Stimulated activated CD4-positive, alpha-beta T cell treated with anti-CD3 and anti-CD28 coated beads, Interleukin-4, amount 100 ng/mL, for 1 hour (primary cell): ENCODE measurements at regions not wholly inside any gene's neighbourhood (a gene's known extent, or its start where the extent isn't known, plus 50 kb on each side); places are given as distances from the start of the nearest gene placed in this dataset.
"Not testable (repeated sequence)": the region's sequence is repeated elsewhere in the genome, so short reads cannot be mapped to it uniquely, and the experiment has no call there.

Experiments
- DNase-seq: peaks from one replicate; pipeline ENCODE4 v3.0.0-alpha.2; 2020

DNA sequence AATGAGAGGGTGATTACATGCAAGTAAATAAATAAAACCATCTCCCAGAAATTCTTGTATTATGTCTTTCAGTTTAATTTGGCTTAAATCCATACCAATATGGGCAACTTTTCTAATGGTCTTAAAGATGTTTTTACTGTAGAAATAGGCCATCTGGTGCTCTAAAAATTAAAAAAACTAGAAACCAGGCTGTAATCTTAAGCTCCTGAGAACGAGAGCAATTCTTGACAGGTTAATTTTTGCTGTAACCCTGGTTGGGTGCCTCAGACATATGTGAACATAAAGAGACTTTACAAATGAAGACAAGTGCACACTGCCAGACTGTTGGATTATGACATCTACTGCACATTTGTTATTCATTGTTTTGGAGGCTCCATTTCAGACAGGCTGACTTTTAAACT is 246.8 kb upstream of the DAB2 start:
- no peak for DNase-seq

DNA sequence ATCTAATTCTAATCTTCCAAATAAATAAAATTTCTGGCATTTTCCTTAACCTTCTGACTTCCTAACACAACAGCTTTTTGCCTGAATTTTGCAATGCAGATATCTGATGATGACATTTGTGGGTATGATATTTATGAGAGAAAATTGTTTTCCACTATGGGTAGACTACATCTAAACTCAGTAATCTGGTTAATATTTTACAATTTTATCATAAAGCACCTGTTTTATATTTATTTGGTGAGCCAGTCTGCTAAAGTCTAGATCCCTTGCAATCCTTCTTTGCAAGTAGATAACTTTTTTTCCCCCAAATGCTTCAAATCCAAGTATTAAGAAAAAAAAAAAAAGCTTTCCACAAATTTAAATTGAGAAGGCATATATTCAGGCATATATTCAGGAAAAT is 246.2 kb upstream of the DAB2 start:
- no peak for DNase-seq

DNA sequence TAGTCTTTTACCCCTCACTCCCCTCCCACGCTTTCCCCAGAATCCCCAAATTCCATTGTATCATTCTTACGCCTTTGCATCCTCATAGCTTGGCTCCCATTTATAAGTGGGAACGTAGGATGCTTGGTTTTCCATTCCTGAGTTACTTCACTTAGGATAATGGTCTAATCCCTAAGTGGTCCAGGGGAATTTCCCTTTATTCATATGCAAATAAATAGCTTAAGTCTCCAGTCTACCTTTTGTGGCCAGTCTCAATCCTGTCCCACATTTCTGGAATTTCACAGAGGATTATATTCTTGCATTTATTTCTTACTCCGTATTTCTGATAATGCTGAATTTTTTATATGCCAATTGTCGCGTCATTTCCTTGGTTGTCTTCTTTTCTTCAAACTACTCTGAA is 245.6 kb upstream of the DAB2 start:
- DNase-seq: no peak

- no peak for DNase-seq
Observed at GRCh38 chr5:39668980-39669379, 244.2 kb upstream of the DAB2 start.

GRCh38 chr5:39665328-39665727 is 240.5 kb upstream of the DAB2 start:
- DNase-seq: no peak

DNA sequence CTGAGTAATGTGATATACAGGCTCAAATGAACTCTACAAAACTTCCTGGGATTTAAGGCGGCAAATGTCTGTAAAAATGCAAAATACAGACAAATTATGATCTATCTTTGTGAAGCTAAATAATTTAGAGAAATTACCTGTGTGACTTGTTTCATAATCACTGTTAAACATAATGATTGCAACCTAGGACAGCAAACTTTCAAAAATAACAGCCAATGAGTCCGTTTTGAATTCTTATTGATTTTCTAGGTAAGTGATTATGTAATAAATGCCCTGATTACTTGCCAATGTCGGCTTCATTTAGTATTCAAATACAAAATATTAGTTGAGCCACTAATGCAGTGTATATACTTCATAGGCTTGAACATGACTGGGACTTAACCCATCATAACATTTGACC is 238.2 kb upstream of the DAB2 start:
- DNase-seq: no peak

DNA sequence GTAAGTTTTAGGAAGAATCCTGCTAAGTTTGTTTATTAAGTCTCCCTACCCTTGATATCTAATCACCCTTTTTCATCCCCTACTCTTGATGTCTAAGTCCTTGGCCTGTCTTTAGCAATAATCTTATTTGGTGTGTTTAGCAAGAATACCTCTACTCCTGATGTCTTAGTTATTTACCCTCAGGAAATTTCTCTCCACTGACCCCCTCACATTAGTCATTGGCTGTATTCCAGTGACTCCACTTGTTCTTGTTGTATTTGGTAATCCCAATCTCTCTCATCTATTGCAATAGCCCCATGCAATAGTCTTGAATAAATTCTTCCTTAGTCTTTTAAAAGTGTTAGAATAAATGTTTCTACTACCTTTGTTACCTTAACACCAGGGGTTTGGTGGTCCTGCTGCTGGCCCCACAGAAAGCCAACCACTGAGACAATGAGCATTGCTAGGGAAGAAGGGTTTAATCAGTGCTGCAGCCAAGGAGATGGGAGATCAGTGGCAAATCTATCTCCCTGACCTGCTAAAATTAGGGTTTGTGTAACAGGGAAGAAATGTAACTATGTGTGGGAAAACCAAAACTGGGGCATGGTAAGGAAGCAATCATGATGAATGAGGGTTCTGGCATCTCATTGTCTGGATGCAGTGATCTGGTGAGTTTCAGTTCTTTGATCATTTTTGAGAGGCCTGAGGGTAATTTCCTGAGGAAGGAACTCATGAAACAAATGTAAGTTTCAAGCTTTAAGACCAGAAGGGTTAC is 236.4 kb upstream of the DAB2 start:
- DNase-seq: no peak

DNA sequence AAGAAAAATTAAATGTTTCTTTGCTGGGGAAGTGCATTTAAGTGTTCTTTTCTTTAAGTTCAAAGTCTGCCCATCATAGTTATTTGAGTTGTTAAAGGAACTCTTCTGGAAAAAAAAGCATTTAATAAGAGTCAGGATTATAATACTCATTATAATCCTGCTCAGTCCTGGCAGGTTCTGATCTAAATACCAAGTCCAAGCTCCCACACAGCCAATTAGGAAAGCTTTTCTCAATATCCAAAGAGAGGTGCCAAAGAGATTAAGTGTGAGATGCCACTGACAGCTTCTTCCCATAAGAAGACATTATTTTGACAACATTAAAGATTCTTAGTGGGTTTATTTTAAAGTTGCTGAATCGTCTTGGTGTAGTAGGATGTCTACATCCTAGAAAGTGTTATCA is 235.2 kb upstream of the DAB2 start:
- DNase-seq: no peak

DNA sequence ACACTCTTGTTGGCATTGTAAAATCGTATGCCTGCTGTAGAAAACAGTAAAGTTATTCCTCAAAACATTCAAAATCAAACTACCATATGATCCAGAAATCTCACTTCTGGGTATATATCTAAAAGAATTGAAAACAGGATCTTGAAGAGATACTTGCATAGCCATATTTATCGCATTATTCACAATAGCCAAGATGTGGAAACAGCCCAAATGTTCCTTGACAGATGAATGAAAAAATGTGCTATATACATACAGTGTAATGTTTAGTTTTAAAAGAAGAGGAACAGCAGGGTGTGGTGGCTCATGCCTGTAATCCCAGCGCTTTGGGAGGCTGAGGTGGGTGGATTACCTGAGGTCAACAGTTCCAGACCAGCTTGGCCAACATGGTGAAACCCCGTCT is 234.1 kb upstream of the DAB2 start:
- DNase-seq: no peak

- no peak for DNase-seq
Observed at GRCh38 chr5:39657943-39658342, 233.2 kb upstream of the DAB2 start.

DNA sequence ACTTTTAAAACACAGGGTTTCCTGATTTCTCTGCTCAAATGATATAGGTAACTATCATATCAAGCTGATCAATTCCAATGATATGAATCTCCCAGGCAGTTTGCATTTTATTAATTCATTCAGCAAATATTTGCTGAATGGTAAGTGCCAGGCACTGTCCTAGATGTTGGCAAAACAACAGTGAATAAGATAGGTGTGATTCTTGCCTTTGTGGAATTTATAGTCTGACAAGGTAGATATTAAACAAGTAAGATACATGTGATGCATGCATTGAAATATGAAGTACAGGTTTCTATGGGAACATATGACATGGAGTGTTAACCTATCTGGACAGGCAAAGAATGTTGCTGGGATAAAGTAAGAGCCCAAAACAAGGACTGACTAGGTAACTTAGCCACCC is 231.8 kb upstream of the DAB2 start:
- DNase-seq: no peak

- no peak for DNase-seq
Observed at GRCh38 chr5:39654715-39655114, 229.9 kb upstream of the DAB2 start.

GRCh38 chr5:39652481-39652880 is 227.7 kb upstream of the DAB2 start:
- not testable (repeated sequence) for DNase-seq

DNA sequence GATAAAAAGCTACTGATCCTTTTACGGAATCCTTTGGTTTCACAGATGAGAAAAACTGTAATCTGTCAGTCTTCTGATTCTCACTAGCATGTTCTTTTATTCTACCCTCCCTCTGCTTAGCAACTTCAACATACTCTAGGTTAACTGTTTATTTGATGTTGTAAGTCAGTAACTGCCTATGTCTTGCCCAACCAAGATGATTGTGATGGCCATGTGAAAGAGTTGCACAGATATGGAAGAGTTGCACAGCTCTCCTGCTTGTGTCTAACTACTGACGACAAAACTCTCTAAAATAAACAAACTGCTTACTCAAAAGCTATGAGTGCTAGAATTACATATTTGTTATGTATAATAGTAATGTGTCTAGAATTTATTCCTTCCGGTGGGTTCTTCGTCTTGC is 227.3 kb upstream of the DAB2 start:
- DNase-seq: no peak

DNA sequence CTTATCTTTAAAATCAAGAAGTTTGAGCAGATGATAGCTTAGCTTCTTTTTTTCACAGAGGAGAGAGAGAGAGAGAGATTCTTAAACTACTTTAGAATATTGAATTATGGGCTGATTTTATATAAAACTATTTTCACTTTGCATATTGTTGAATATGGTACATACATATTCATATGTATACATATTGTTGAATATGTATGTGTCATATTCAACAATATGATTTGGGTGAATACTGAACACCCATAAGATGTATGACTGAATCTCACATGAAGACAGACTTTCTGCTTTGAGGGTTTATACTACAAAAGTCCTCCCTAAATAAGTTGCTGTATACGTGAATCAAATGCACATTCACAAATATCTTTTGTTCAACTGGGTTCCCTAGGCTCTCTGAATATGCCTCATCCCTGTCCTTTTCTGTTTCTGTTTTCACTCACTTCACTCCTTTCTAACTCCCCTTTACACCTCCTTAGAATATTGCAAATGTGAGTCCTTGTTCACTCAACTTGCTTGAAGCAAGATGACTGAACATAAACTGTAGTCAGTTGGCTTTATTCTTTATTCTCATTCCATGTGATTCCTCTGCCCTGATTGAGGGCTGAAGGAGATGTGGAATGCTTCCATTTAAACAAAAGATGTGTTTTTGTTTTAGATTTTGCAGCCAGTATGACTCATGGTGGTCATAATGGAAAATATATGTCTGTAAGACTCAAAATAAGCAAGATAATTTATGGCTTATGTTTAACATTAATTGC is 225.4 kb upstream of the DAB2 start:
- no peak for DNase-seq

- no peak for DNase-seq
Observed at GRCh38 chr5:39648848-39649227, 224.1 kb upstream of the DAB2 start.

DNA sequence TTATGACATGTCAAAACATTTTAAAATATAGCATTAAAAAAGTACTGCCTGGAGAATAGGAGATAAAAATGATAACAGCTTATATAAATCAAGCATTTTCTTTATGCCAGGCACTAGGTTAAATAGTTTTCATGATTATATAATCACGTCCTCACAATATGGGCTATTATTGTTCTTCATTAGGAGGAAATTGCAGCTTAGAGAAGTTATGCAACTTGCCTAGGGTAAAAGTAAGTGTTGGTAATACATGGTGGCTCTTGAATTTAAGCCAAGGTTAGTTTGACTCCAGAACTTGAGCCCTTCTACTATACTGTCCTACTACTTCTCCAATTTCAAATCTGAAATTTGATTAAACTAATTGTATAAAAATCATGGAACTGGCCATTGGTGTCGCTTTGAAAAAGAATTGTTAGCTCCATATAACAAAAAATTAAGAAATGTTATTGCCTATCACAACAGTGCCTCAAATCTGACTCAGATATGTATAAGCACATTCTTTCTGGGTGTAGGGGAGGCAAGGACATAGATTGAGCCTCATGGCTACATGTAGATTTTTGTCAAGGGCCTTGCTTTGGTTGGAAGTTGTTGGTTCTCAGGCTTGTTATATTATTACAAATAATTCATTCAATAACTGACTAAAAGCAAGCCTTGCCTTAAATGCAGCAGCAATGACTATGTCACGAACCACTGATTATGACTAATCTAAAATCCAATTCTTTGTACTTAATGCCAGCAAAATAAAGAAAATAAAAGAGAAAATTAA is 223.5 kb upstream of the DAB2 start:
- DNase-seq: no peak

DNA sequence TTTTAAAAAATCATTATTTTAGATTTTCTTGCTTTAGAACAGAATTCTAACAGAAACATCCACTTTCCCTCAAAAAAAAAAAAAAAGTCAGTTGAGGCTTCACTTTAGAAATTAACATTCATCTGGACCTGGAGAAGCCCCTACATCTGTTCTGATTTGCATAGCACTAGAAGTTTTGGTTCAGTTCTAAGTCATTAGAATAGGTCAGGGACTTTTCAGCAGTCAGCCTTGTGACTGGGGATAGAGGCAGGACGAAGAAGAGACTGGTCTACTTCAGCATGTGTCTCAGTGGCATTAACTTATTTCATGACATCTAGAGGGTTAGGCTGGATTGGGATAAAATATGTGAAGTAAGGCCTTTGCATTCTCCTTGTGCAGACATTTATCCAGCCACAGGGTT is 215.8 kb upstream of the DAB2 start:
- DNase-seq: no peak

DNA sequence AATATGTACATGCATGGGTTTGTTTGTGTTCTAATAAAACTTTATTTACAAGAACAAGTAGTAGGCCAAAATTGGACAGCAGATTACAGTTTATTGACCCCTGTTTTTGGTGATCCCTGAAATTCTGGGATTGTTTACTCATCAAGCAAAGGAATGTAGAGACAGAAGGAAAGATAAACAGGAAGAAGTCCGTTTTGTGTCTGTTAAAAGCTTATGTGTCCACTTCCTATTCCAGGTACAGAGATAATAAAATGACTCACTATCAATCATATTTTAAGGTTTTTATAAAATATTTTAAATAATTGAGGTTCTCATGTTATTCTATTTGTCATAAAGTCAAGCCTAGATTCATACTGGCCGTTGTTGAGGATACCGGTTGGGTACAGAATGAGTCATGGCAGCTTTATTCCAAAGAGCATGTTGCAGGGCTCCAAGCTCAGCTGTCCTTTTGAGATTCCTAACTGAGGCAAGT is 214.9 kb upstream of the DAB2 start:
- DNase-seq: no peak

GRCh38 chr5:39638813-39639212 is 214.0 kb upstream of the DAB2 start:
- DNase-seq: no peak

DNA sequence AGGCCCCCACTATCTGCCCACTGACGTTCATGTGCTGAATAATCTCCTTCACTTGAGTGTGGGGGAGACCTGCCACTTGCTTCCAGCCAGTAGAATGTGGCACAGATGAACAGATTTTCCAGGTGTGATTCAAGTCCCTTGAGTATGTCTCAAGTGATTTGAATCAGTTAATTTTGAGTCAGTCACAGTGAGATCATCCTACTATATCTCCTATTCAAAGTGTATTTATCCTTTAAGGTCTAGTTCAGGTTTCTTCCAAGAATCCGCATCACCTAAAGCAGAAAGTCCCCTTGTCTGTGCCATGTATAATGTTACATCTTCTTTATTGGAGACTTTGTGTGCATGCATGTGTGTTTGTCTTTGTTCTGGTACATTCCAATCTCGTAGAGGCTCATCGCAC is 208.3 kb upstream of the DAB2 start:
- no peak for DNase-seq

GRCh38 chr5:39631958-39632357 is 207.2 kb upstream of the DAB2 start:
- no peak for DNase-seq

DNA sequence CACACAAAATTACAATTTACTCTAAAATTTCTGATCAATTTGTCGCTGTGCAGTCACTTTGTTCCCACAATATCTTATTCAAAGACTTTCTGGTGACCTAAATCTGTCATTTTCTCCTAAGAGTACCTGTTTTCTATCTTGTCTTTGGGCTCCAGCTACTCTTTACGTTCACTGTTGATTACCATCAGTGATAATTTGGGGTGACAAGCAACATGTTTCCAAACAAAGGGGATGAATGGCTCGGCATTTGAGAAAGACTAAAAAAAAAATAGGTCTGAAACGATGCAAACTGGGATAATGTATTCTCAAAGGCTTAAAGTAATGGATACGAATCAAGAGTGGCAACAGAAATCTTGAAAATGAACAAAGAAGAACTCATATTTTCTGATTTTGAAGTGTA is 205.2 kb upstream of the DAB2 start:
- no peak for DNase-seq

DNA sequence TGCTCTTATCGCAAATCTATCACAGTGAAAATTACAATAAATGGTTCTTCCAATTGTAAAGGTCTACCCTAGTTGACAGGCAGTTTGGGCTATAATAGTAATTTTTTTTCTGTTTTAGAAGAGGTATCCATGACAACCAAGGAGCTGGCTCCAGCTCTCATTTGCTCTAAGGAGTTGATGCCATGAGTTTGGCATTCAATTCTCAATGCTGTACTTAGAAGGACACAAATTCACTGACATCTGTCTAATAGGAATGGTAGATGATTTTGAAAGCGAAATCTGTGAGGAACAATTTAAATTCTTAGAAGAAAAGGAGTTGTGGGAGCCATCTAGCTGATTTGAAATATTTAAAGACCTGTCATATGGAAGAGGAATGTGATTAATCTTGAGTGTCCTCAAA is 203.6 kb upstream of the DAB2 start:
- DNase-seq: no peak
